Breast epithelium (tissue), 4 donors: ENCODE measurements at regions not wholly inside any gene's neighbourhood (a gene's known extent, or its start where the extent isn't known, plus 50 kb on each side); places are given as distances from the start of the nearest gene placed in this dataset.

Experiments
- DNase-seq, 2 donors: peaks; one replicate each; pipeline ENCODE4 v3.0.0-alpha.2; 2019; ENCODE audit warnings: low spot score in 2 of 2
- H3K27ac ChIP-seq, 2 donors: fragments of 200-600 bp; sonication (generic) in 1 of 2; one replicate each; pipeline ENCODE4 v1.5.1; 2016 to 2019; ENCODE audit warnings: mild to moderate bottlenecking in 1 of 2
- H3K27me3 ChIP-seq, 2 donors: fragments of 200-600 bp; sonication (generic) in 1 of 2; one replicate each; pipeline versions ENCODE4 v1.5.1 to v1.6.0; 2017 to 2019; ENCODE audit warnings: control low read depth in 1 of 2, mild to moderate bottlenecking in 1 of 2
- H3K36me3 ChIP-seq: fragments of 200-600 bp; one replicate; pipeline ENCODE4 v1.5.1; 2019
- H3K4me1 ChIP-seq, 2 donors: fragments of 200-600 bp; sonication (generic); one replicate each; pipeline ENCODE4 v1.5.1; 2016 to 2019; ENCODE audit warnings: control low read depth in 1 of 2
- H3K4me3 ChIP-seq, 3 donors: fragments of 200-600 bp; sonication (generic); 1 replicate in 2 of 3; 2 replicates in 1 of 3; pipeline ENCODE4 v1.5.1; 2016 to 2019; ENCODE audit warnings: mild to moderate bottlenecking in 3 of 3, moderate library complexity in 2 of 3
- H3K9me3 ChIP-seq, 2 donors: fragments of 200-600 bp; sonication (generic) in 1 of 2; one replicate each; pipeline ENCODE4 v1.5.1; 2016 to 2019; ENCODE audit warnings: control low read depth in 1 of 2
- POLR2A ChIP-seq: fragments of 450-650 bp; IDR thresholded peaks from one replicate; pipeline ENCODE4 v1.6.1; 2016; ENCODE audit warnings: antibody characterized with exemption, mild to moderate bottlenecking, moderate library complexity
- POLR2AphosphoS5 ChIP-seq, 3 donors: sonication (generic); formaldehyde crosslinking; IDR thresholded peaks; one replicate each; pipeline ENCODE4 v1.6.1; 2017; ENCODE audit warnings: antibody characterized with exemption in 3 of 3
- intact Hi-C: fragments of 100-400 bp; cut with DNase I; formaldehyde crosslinking; loops from one replicate; pipeline ENCODE4 v1.15.1; 2023; ENCODE audit warnings: low total_unique reads
- TF ChIP-seq, protein P1 (sequence below), 3 donors: fragments of 450-650 bp; IDR thresholded peaks; one replicate each; pipeline ENCODE4 v1.5.1; 2016 to 2017; ENCODE audit warnings: antibody characterized with exemption in 3 of 3, mild to moderate bottlenecking in 3 of 3, moderate library complexity in 3 of 3

DNA sequence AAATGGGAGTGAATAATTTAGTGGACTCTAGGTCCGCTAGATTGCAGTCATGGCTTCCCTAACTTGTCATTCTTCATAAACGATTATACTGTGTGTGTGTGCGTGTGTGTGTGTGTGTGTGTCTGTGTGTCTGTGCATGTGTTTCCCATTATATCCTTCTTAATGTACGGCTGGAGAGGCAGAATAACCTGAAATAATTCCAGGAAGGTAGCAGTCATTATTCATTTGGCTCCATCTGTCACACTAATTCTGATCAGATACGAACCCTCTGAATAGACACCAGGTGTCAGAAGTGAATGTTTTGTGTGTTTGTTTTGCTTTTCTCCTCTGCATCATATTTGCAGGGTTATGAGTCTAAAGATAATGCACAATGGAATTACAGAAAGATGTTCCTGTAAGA lies 372.9 kb downstream of the DOK5 start:
- no peak for DNase-seq
- intact Hi-C loops, result no loop called here
- no peak overlapping the region for H3K27ac ChIP-seq
- H3K9me3 ChIP-seq, result no peaks in the 10 kb centered on the region
- H3K27me3 ChIP-seq, result no peaks in the 10 kb centered on the region
- TF ChIP-seq POLR2AphosphoS5 (IDR thresholded peaks at IDR 0.05) (no peak), POLR2A (no peak)
- TF ChIP-seq, protein P1, sequence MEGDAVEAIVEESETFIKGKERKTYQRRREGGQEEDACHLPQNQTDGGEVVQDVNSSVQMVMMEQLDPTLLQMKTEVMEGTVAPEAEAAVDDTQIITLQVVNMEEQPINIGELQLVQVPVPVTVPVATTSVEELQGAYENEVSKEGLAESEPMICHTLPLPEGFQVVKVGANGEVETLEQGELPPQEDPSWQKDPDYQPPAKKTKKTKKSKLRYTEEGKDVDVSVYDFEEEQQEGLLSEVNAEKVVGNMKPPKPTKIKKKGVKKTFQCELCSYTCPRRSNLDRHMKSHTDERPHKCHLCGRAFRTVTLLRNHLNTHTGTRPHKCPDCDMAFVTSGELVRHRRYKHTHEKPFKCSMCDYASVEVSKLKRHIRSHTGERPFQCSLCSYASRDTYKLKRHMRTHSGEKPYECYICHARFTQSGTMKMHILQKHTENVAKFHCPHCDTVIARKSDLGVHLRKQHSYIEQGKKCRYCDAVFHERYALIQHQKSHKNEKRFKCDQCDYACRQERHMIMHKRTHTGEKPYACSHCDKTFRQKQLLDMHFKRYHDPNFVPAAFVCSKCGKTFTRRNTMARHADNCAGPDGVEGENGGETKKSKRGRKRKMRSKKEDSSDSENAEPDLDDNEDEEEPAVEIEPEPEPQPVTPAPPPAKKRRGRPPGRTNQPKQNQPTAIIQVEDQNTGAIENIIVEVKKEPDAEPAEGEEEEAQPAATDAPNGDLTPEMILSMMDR (IDR thresholded peaks at IDR 0.05), result no peak
- H3K4me1 ChIP-seq, result no peaks in the 10 kb centered on the region
- no peaks in the 10 kb centered on the region for H3K36me3 ChIP-seq
- H3K4me3 ChIP-seq, result no peak overlapping the region

DNA sequence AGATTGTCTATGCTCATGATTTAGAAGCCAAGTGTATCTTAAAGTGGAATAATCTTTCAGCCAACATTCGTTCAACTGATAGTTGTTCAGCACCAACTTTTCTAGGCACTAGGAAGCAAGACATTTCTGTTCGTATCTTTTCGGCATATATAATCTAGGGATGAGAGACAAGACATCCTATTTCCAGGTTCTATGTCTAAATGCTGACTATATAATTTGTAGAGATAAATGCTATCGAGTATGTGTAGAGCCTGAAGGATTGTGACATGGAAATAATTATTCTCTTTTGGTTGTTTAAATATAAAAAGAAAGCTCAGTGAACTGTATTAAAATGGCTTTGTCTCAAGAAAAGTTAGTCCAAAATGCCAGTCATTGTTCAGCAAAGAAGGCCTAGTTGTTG lies 371.6 kb downstream of the DOK5 start:
- DNase-seq, result no peak
- no peaks in the 10 kb centered on the region for H3K9me3 ChIP-seq
- H3K36me3 ChIP-seq, result no peaks in the 10 kb centered on the region
- no peak overlapping the region for H3K4me3 ChIP-seq
- no peak overlapping the region for H3K27ac ChIP-seq
- H3K4me1 ChIP-seq, result no peaks in the 10 kb centered on the region
- no peak for TF ChIP-seq POLR2A
- TF ChIP-seq, protein P1 (IDR thresholded peaks at IDR 0.05), result no peak
- TF ChIP-seq POLR2AphosphoS5 (IDR thresholded peaks at IDR 0.05), result no peak
- no peaks in the 10 kb centered on the region for H3K27me3 ChIP-seq
- intact Hi-C loops, result no loop called here

DNA sequence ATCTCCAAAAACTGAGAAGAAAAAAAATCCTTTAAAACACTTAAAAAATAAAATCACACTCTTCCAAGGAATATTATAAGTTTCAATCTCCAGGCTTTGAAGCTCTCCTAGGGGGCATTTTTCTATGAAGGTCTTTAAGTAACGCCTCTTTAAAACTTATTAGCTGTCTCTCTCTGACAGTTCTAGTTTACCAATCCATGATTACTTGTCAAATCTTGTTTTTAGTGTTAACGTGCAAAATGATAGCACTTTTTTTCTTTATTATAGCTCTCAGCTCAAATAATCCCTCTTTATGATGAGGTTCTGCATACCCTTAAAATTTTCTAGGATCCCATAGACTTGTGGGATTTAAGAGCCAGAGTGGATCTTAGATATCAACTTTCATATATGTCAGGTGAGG lies 369.0 kb downstream of the DOK5 start:
- H3K4me1 ChIP-seq, result no peaks in the 10 kb centered on the region
- TF ChIP-seq, protein P1 (IDR thresholded peaks at IDR 0.05), result no peak
- TF ChIP-seq POLR2AphosphoS5 (IDR thresholded peaks at IDR 0.05) (no peak), POLR2A (no peak)
- no peak for DNase-seq
- H3K27me3 ChIP-seq, result no peaks in the 10 kb centered on the region
- H3K9me3 ChIP-seq, result no peaks in the 10 kb centered on the region
- intact Hi-C loops, result no loop called here
- H3K27ac ChIP-seq, result no peak overlapping the region
- H3K36me3 ChIP-seq, result no peaks in the 10 kb centered on the region
- no peak overlapping the region for H3K4me3 ChIP-seq

DNA sequence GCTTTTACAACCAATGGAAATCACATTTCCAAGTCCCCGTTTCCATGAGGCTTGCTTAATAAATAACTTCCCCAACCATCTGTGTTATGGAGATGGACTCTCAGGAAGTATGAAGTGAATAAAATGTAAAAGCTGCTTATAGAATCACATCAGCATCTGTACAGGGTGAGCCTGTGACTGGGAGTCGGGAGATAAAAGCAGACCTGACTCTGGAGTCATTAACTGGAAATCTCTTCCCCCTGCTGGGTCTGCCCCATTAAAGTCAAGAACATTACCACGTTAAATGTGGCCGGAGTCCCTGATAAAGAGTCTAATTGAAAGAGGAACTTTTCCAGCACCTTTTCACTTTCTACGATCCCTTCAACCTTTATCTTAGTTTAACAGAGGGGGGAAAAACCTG lies 368.5 kb downstream of the DOK5 start:
- H3K4me1 ChIP-seq, result no peaks in the 10 kb centered on the region
- no peak for DNase-seq
- intact Hi-C loops, result no loop called here
- H3K27ac ChIP-seq, result no peak overlapping the region
- no peaks in the 10 kb centered on the region for H3K9me3 ChIP-seq
- no peaks in the 10 kb centered on the region for H3K36me3 ChIP-seq
- H3K27me3 ChIP-seq, result no peaks in the 10 kb centered on the region
- TF ChIP-seq POLR2A (no peak), POLR2AphosphoS5 (IDR thresholded peaks at IDR 0.05) (no peak)
- TF ChIP-seq, protein P1 (IDR thresholded peaks at IDR 0.05), result no peak
- no peak overlapping the region for H3K4me3 ChIP-seq

DNA sequence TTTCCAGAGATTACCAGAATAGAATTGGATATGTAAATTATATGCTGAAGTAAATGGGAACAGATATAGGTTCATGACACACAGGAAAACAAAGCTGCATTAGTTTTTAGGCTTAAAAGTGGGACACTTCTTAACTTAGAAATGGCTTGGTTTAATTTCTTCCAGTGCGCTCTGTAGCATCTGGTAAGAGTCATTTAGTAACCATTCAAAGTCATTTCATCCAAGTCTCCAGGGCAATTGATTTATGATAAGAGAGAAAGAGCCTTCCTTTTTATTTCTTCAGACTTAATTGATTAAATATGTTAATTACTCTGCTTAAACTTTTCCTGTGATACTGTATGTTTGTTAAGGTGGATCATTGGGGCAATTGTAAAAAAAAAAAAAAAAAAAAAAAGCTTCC lies 368.0 kb downstream of the DOK5 start:
- no peaks in the 10 kb centered on the region for H3K36me3 ChIP-seq
- H3K4me1 ChIP-seq, result no peaks in the 10 kb centered on the region
- no peak for TF ChIP-seq POLR2AphosphoS5 (IDR thresholded peaks at IDR 0.05)
- no peak for TF ChIP-seq POLR2A
- TF ChIP-seq, protein P1 (IDR thresholded peaks at IDR 0.05), result no peak
- intact Hi-C loops, result no loop called here
- DNase-seq, result no peak
- no peak overlapping the region for H3K4me3 ChIP-seq
- no peaks in the 10 kb centered on the region for H3K9me3 ChIP-seq
- no peaks in the 10 kb centered on the region for H3K27me3 ChIP-seq
- H3K27ac ChIP-seq, result no peak overlapping the region
